ENCODE measurements at regions not wholly inside any gene's neighbourhood (a gene's known extent, or its start where the extent isn't known, plus 50 kb on each side); places are given as distances from the start of the nearest gene placed in this dataset.

DNA sequence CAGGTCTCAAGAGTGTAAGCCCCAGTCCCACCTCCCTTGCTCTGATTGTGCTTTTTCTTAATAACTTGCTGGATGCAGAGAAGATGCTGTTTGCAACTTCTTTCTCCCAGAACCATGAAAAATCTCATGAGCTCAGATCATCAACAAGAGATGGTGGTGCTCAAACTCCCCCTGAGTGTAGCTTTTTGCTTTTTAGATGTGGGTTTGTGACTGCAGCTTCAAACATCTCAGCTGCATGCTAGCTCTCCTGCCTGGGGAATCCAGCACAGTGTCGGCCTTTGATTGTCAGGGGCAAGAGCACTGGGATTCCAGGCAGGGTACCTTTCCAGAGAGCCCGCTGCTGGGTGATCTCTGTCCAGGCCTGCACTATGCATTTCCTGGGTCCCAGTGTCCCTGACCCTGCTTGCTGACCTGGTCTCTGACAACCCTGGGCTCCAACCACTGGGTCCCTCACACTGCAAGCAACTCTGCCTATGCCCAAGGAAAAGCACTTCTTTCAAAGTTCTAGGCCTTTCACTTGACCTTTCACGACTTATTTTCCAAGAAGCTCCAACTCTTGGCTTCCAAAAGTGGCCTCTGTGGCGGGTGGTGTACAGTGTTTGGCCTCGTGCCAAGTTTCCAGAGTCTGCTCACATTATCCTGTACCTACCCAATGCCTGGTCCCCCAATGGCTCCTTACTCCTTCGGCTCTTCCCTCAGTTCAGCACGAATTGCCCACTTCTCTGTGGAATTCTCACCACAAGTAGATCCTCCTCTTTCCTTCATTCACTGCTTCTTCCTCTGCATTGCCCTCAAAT, 69.7 kb upstream of the LY86 start:
- H3K36me3 Mint-ChIP-seq (ENCODE audit: low read depth), result no peaks in the 10 kb centered on the region
- H3K27me3 Mint-ChIP-seq (ENCODE audit: low read depth), result peaks cover 11% of the 10 kb centered on the region
- TF ChIP-seq, protein P1, sequence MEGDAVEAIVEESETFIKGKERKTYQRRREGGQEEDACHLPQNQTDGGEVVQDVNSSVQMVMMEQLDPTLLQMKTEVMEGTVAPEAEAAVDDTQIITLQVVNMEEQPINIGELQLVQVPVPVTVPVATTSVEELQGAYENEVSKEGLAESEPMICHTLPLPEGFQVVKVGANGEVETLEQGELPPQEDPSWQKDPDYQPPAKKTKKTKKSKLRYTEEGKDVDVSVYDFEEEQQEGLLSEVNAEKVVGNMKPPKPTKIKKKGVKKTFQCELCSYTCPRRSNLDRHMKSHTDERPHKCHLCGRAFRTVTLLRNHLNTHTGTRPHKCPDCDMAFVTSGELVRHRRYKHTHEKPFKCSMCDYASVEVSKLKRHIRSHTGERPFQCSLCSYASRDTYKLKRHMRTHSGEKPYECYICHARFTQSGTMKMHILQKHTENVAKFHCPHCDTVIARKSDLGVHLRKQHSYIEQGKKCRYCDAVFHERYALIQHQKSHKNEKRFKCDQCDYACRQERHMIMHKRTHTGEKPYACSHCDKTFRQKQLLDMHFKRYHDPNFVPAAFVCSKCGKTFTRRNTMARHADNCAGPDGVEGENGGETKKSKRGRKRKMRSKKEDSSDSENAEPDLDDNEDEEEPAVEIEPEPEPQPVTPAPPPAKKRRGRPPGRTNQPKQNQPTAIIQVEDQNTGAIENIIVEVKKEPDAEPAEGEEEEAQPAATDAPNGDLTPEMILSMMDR (IDR thresholded peaks at IDR 0.05; ENCODE audit: unreplicated experiment in 3 of 3), result no peak
- peaks cover 19% of the 10 kb centered on the region for H3K4me1 Mint-ChIP-seq
- no peaks in the 10 kb centered on the region for H3K9me3 Mint-ChIP-seq
- no peak overlapping the region for H3K4me3 Mint-ChIP-seq
- H3K27ac Mint-ChIP-seq, result no peak overlapping the region

DNA sequence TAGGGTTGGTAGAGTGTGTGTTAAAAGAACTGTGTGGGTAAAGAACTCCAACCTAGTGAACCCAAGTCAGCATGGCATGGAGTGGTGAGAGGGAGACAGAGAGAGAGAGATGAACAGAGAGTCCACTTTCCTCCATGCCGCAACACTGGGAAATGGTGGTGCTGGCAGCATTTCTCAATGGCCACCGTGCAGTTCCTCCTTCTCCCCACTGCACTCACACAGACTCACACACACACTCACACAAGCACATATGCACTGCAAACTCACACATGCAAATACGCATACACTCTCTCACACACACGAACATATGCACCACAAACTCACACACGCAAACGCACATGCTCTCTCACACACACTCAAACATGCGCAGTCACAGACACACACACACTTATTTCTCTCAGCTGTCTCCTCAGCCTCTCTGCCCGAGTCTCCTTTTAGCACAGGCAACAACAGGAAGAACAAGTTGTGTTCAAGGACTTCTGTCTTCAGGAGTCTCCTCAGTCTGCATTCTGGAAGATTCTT, 66.5 kb upstream of the LY86 start:
- Mint-ChIP-seq H3K36me3 (ENCODE audit: low read depth) (no peaks in the 10 kb centered on the region), H3K4me3 (no peak overlapping the region), H3K4me1 (peaks cover 5% of the 10 kb centered on the region), H3K9me3 (no peaks in the 10 kb centered on the region), H3K27ac (no peak overlapping the region), H3K27me3 (ENCODE audit: low read depth) (peaks cover 13% of the 10 kb centered on the region)
- TF ChIP-seq, protein P1 (IDR thresholded peaks at IDR 0.05; ENCODE audit: unreplicated experiment in 3 of 3), result no peak

DNA sequence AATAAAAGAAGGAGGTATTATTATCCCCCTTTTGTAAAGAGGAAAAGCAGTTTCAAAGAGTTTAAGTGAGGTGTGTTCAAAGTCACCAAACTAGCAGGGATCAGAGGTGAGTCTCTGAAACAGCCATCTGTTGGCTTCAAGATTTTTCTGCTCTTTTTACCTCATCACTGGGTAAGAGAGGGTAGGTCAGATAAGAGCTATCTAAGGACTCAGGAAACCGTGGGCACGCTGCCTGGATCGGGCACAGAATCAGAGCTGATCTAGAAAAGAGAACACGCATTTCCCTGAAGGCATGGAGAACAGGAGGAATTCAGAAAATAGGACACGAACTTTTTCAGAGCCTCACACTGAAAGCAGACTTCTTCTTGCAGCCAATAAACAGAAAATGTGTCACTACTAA, 65.8 kb upstream of the LY86 start:
- peaks cover 5% of the 10 kb centered on the region for H3K4me1 Mint-ChIP-seq
- no peak overlapping the region for H3K27ac Mint-ChIP-seq
- TF ChIP-seq, protein P1 (IDR thresholded peaks at IDR 0.05; ENCODE audit: unreplicated experiment in 3 of 3), result no peak
- H3K9me3 Mint-ChIP-seq, result no peaks in the 10 kb centered on the region
- no peaks in the 10 kb centered on the region for H3K36me3 Mint-ChIP-seq (ENCODE audit: low read depth)
- H3K4me3 Mint-ChIP-seq, result no peak overlapping the region
- peaks cover 13% of the 10 kb centered on the region for H3K27me3 Mint-ChIP-seq (ENCODE audit: low read depth)

DNA sequence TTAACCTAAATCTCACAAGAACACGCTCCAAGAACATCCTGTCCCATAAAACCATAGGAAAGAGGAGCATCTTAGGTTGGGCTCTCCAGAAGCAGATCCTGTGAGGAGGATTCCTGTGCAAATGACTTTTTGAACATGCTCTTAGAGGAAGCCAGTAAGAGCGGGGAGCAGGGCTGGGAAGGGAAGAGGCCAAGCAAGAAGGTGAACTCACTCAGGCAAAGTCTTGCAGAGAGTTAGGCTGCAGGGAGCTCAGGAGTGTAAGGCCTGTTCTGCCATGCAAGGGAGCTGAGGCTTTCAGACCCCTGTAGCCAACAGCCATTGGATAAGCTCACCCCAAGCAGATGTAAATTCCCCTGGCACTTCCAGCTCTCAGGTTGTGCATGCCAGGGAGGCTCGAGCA, 63.6 kb upstream of the LY86 start:
- no peak overlapping the region for H3K4me3 Mint-ChIP-seq
- H3K9me3 Mint-ChIP-seq, result peaks cover 3% of the 10 kb centered on the region
- no peaks in the 10 kb centered on the region for H3K36me3 Mint-ChIP-seq (ENCODE audit: low read depth)
- no peaks in the 10 kb centered on the region for H3K4me1 Mint-ChIP-seq
- H3K27ac Mint-ChIP-seq, result no peak overlapping the region
- peaks cover 13% of the 10 kb centered on the region for H3K27me3 Mint-ChIP-seq (ENCODE audit: low read depth)
- TF ChIP-seq, protein P1 (IDR thresholded peaks at IDR 0.05; ENCODE audit: unreplicated experiment in 3 of 3), result no peak

DNA sequence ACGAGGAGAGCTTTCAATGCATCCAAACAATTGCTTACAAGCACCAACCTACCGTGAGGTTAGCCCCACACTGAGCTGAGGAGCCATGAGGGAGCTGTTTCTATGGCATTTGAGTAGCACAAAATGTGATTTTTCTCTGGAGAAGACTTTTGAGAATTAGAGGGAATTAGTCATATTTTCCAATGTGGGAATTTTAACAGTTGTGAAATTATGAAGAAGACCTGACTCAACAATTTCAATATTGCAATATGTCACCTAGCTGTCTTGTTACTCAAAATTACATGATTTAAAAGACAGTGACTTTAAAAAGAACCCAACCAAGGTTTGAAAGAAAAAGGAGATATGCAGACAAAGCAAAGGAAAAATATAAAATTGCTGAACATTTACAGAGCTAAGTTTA, 62.6 kb upstream of the LY86 start:
- H3K27me3 Mint-ChIP-seq (ENCODE audit: low read depth), result peaks cover 14% of the 10 kb centered on the region
- no peak overlapping the region for H3K27ac Mint-ChIP-seq
- H3K36me3 Mint-ChIP-seq (ENCODE audit: low read depth), result no peaks in the 10 kb centered on the region
- H3K9me3 Mint-ChIP-seq, result peaks cover 6% of the 10 kb centered on the region
- TF ChIP-seq, protein P1 (IDR thresholded peaks at IDR 0.05; ENCODE audit: unreplicated experiment in 3 of 3), result no peak
- no peak overlapping the region for H3K4me3 Mint-ChIP-seq
- H3K4me1 Mint-ChIP-seq, result no peaks in the 10 kb centered on the region

DNA sequence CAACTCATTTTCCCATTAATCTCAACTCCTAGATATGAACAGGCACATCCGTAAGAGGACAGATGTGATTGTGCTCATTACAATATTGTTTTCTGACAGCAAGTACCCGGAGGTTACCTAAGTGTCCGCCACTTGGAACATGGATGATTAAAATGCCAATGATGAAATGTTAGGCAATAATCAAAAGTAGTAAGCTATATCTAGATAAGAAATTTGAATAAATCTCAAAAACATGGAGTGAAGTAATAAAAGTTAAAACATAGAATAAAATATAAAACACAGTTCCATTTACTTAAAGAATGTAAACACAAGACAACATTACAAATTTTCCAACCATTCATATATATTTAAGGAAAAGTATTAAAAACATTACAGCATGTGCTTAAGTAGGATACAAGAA, 59.2 kb upstream of the LY86 start:
- Mint-ChIP-seq H3K36me3 (ENCODE audit: low read depth) (no peaks in the 10 kb centered on the region), H3K27me3 (ENCODE audit: low read depth) (peaks cover 9% of the 10 kb centered on the region), H3K9me3 (peaks cover 6% of the 10 kb centered on the region), H3K27ac (no peak overlapping the region), H3K4me3 (no peak overlapping the region), H3K4me1 (no peaks in the 10 kb centered on the region)
- TF ChIP-seq, protein P1 (IDR thresholded peaks at IDR 0.05; ENCODE audit: unreplicated experiment in 3 of 3), result no peak

Measured in nephron (organoid).